DOHH2 (cell line): ENCODE measurements at regions not wholly inside any gene's neighbourhood (a gene's known extent, or its start where the extent isn't known, plus 50 kb on each side); places are given as distances from the start of the nearest gene placed in this dataset.

ENCODE experiments used
- H3F3A ChIP-seq: fragments of 200-600 bp; sonication (generic), shearing (Covaris generic); 2 replicates; pipeline ENCODE4 v1.6.0; 2016; ENCODE audit warnings: antibody characterized with exemption, mild to moderate bottlenecking; ENCODE audit not compliant: control insufficient read depth, insufficient read depth
- H3K27ac ChIP-seq: fragments of 200-600 bp; sonication (generic); 2 replicates; pipeline ENCODE4 v1.5.1; 2014; ENCODE audit warnings: low read depth, mild to moderate bottlenecking, low read length, moderate library complexity
- H3K27me3 ChIP-seq: fragments of 200-600 bp; sonication (generic); 2 replicates; pipeline ENCODE4 v1.6.1; 2014; ENCODE audit warnings: mild to moderate bottlenecking, low read length, mixed read lengths; ENCODE audit not compliant: control insufficient read depth
- H3K36me3 ChIP-seq: fragments of 200-600 bp; sonication (generic); 2 replicates; pipeline ENCODE4 v1.6.1; 2014; ENCODE audit warnings: mild to moderate bottlenecking, low read length, moderate library complexity, mixed read lengths; ENCODE audit not compliant: control insufficient read depth
- H3K4me1 ChIP-seq: fragments of 200-600 bp; sonication (generic); 2 replicates; pipeline ENCODE4 v1.6.1; 2014; ENCODE audit warnings: mild to moderate bottlenecking, low read length, mixed read lengths; ENCODE audit not compliant: control insufficient read depth
- H3K4me2 ChIP-seq: fragments of 200-600 bp; sonication (generic); 2 replicates; pipeline ENCODE4 v1.6.0; 2014; ENCODE audit warnings: mild to moderate bottlenecking, low read length, moderate library complexity
- H3K4me3 ChIP-seq: fragments of 200-600 bp; sonication (generic); 2 replicates; pipeline ENCODE4 v1.5.1; 2014; ENCODE audit warnings: mild to moderate bottlenecking, low read length, mixed read lengths
- H3K79me2 ChIP-seq: fragments of 200-600 bp; sonication (generic); 2 replicates; pipeline ENCODE4 v1.6.1; 2014; ENCODE audit warnings: mild to moderate bottlenecking, low read length, mixed read lengths; ENCODE audit not compliant: control insufficient read depth
- H3K9me2 ChIP-seq: fragments of 200-600 bp; sonication (generic); replicated peaks from 2 replicates; pipeline ENCODE4 v1.6.1; 2014; ENCODE audit warnings: mild to moderate bottlenecking, low read length, mixed read lengths; ENCODE audit not compliant: control insufficient read depth
- H3K9me3 ChIP-seq: fragments of 200-600 bp; sonication (generic); 2 replicates; pipeline ENCODE4 v1.6.1; 2014; ENCODE audit warnings: antibody characterized with exemption, low read length, mixed read lengths; ENCODE audit not compliant: control insufficient read depth, insufficient read depth
- H4K20me1 ChIP-seq: fragments of 200-600 bp; sonication (generic); 2 replicates; pipeline ENCODE4 v1.6.0; 2014; ENCODE audit warnings: low read depth, mild to moderate bottlenecking, antibody characterized with exemption, low read length, moderate library complexity; ENCODE audit not compliant: control insufficient read depth, insufficient read depth
- CTCF ChIP-seq: fragments of 200-600 bp; sonication (generic); IDR thresholded peaks from one replicate; pipeline ENCODE4 v1.5.1; 2014; ENCODE audit warnings: antibody characterized with exemption, mild to moderate bottlenecking, low read depth, low read length; ENCODE audit not compliant: poor library complexity, severe bottlenecking
- EZH2phosphoT487 ChIP-seq: fragments of 200-600 bp; sonication (generic); IDR thresholded peaks from 2 replicates; pipeline ENCODE4 v1.6.1; 2017; ENCODE audit warnings: borderline replicate concordance, mild to moderate bottlenecking, antibody characterized with exemption, low read length, moderate library complexity, mixed read lengths

GRCh38 chr10:118128675-118129074 is 81.9 kb upstream of the RAB11FIP2 start:
- Histone ChIP-seq H3K27me3 (no peaks in the 10 kb centered on the region), H3K4me3 (no peak overlapping the region), H3K4me2 (no peak overlapping the region), H3K79me2 (no peaks in the 10 kb centered on the region), H3F3A (no peaks in the 10 kb centered on the region), H3K36me3 (no peaks in the 10 kb centered on the region), H4K20me1 (no peaks in the 10 kb centered on the region), H3K9me3 (no peaks in the 10 kb centered on the region), H3K9me2 (no peaks in the 10 kb centered on the region), H3K4me1 (no peaks in the 10 kb centered on the region), H3K27ac (no peak overlapping the region)
- TF ChIP-seq EZH2phosphoT487 = no peak
- no peak for TF ChIP-seq CTCF

GRCh38 chr10:118118716-118119115 is 72.0 kb upstream of the RAB11FIP2 start:
- Histone ChIP-seq H4K20me1 (no peaks in the 10 kb centered on the region), H3K9me3 (no peaks in the 10 kb centered on the region), H3K36me3 (no peaks in the 10 kb centered on the region), H3K9me2 (no peaks in the 10 kb centered on the region), H3K27ac (no peak overlapping the region), H3K4me1 (no peaks in the 10 kb centered on the region), H3K79me2 (no peaks in the 10 kb centered on the region), H3F3A (no peaks in the 10 kb centered on the region), H3K27me3 (no peaks in the 10 kb centered on the region), H3K4me3 (no peak overlapping the region), H3K4me2 (no peak overlapping the region)
- TF ChIP-seq EZH2phosphoT487 = no peak
- no peak for TF ChIP-seq CTCF

- Histone ChIP-seq H3F3A (no peaks in the 10 kb centered on the region), H3K4me2 (no peak overlapping the region), H3K27me3 (no peaks in the 10 kb centered on the region), H3K36me3 (no peaks in the 10 kb centered on the region), H4K20me1 (no peaks in the 10 kb centered on the region), H3K4me1 (no peaks in the 10 kb centered on the region), H3K9me3 (no peaks in the 10 kb centered on the region), H3K79me2 (no peaks in the 10 kb centered on the region), H3K27ac (no peak overlapping the region), H3K9me2 (no peaks in the 10 kb centered on the region), H3K4me3 (no peak overlapping the region)
- TF ChIP-seq EZH2phosphoT487 (no peak), CTCF (no peak)
Measured at GRCh38 chr10:118116715-118117449, 70.1 kb upstream of the RAB11FIP2 start.
